ENCODE measurements at regions not wholly inside any gene's neighbourhood (a gene's known extent, or its start where the extent isn't known, plus 50 kb on each side); places are given as distances from the start of the nearest gene placed in this dataset.

DNA sequence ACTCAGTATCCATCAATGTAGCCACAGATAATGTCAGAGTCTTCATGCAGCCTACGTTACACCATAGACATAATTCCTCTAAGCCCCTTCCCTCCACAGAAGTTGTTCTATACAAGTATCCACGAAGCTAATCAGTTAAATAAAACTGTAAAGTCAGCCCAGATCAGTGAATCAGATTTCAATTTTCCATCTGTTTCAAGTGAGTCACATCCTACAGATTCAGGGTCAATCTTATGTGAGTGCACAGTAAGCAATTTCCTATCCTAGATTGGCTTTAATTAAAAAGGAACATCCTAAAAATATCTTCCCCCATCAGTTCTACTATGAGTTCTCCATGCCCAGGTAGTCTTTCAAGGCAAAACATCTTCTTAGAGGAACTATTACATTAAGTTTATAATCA, 402.5 kb downstream of the EFNA5 start:
- DNase-seq: no peak
- H3K36me3 ChIP-seq: no peaks in the 10 kb centered on the region
- TF ChIP-seq POLR2A (IDR thresholded peaks at IDR 0.05): no peak
- TF ChIP-seq, protein P1, sequence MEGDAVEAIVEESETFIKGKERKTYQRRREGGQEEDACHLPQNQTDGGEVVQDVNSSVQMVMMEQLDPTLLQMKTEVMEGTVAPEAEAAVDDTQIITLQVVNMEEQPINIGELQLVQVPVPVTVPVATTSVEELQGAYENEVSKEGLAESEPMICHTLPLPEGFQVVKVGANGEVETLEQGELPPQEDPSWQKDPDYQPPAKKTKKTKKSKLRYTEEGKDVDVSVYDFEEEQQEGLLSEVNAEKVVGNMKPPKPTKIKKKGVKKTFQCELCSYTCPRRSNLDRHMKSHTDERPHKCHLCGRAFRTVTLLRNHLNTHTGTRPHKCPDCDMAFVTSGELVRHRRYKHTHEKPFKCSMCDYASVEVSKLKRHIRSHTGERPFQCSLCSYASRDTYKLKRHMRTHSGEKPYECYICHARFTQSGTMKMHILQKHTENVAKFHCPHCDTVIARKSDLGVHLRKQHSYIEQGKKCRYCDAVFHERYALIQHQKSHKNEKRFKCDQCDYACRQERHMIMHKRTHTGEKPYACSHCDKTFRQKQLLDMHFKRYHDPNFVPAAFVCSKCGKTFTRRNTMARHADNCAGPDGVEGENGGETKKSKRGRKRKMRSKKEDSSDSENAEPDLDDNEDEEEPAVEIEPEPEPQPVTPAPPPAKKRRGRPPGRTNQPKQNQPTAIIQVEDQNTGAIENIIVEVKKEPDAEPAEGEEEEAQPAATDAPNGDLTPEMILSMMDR (IDR thresholded peaks at IDR 0.05): no peak
- H3K4me1 ChIP-seq: no peaks in the 10 kb centered on the region
- H3K27ac ChIP-seq: no peak overlapping the region
- intact Hi-C loops (cut with DNase I): no loop called here
- ATAC-seq: no peak
- no peaks in the 10 kb centered on the region for H3K27me3 ChIP-seq
- WGBS (ENCODE audit: insufficient coverage, low coverage, low lambda C conversion rate, missing lambda C conversion rate): 43% methylated on average over 2 of the region's 2 CpGs
- H3K4me3 ChIP-seq: no peak overlapping the region
- no peaks in the 10 kb centered on the region for H3K9me3 ChIP-seq

DNA sequence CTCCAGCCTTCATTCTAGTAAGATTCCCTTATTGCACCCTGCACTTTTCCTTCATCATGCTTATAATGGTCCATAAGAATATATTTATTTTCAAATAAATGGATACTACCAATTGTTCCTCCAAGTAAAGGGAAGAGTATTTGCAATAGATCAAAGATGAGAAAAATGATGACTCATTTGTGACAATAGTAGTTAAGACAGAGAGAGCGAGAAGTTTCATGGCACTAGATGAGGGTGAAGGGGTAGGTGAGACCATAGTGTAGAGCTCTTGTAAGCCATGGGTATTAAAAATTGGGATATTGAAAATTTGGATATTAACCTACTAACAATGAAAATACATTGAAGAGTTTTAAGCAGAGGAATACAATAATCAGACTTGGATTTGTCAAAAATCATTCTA, 404.6 kb downstream of the EFNA5 start:
- Histone ChIP-seq H3K9me3 (no peaks in the 10 kb centered on the region), H3K4me3 (no peak overlapping the region), H3K27ac (no peak overlapping the region), H3K36me3 (no peaks in the 10 kb centered on the region), H3K27me3 (no peaks in the 10 kb centered on the region), H3K4me1 (no peaks in the 10 kb centered on the region)
- WGBS (ENCODE audit: insufficient coverage, low coverage, low lambda C conversion rate, missing lambda C conversion rate): 91% methylated on average over 1 of the region's 1 CpG
- DNase-seq (no peak), ATAC-seq (no peak)
- intact Hi-C loops (cut with DNase I): no loop called here
- TF ChIP-seq, protein P1 (IDR thresholded peaks at IDR 0.05): no peak
- TF ChIP-seq POLR2A (IDR thresholded peaks at IDR 0.05): no peak

DNA sequence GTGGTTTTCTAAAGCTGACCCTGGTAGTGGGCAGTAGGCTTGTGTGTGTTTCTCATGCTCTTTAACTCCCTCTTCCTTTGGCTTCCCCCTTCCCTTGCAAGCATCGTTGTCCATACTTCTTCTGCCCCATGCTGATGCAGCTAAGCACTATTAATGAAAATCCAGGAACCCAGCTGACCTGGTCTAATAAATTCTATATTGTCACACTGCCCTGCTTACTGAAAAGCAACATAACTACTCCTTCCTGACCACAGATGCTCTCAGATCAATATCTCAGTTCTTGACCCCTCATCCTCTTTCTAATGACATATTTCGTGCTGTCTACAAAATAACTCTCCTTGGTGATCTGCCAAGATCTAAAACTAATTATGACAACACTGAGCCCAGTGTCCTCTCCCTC, 405.5 kb downstream of the EFNA5 start:
- no peaks in the 10 kb centered on the region for H3K27me3 ChIP-seq
- no peak for ATAC-seq
- no peak for TF ChIP-seq POLR2A (IDR thresholded peaks at IDR 0.05)
- TF ChIP-seq, protein P1 (IDR thresholded peaks at IDR 0.05): no peak
- intact Hi-C loops (cut with DNase I): no loop called here
- no peak overlapping the region for H3K27ac ChIP-seq
- no peak for DNase-seq
- no peaks in the 10 kb centered on the region for H3K4me1 ChIP-seq
- WGBS (ENCODE audit: insufficient coverage, low coverage, low lambda C conversion rate, missing lambda C conversion rate): 38% methylated on average over 2 of the region's 2 CpGs
- no peak overlapping the region for H3K4me3 ChIP-seq
- no peaks in the 10 kb centered on the region for H3K36me3 ChIP-seq
- no peaks in the 10 kb centered on the region for H3K9me3 ChIP-seq

DNA sequence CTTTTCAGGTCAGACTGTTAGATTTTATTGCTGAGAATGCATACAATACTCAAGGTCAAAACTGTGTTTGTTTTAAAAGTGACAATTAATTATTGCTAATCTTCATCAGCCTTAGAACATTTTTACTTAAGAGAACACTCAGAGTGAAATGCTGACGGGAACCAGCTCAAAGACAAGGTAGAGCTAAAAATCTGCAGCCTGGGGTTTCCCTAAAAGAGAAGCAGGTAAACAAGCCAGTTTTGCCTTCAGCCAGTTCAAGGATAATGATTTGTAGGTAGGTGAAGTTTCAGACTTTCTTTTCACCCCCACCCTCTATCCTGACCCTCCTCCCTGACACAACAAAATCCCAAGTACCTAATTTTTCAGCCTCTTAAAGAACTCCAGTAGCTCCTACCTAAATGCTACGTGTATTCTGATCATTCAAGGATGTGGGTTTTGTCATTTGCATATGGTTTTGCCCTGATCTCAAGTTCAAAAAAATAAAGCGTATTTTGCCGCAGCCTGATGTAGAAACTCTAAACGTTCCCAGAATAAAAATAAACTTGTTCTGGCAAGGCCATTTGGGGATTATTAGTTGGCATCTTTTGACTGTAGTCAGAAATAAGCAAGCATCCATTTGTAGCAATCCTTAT, 407.2 kb downstream of the EFNA5 start:
- no peak for DNase-seq
- no peaks in the 10 kb centered on the region for H3K36me3 ChIP-seq
- no peak for TF ChIP-seq POLR2A (IDR thresholded peaks at IDR 0.05)
- TF ChIP-seq, protein P1 (IDR thresholded peaks at IDR 0.05): no peak
- no peak overlapping the region for H3K27ac ChIP-seq
- WGBS (ENCODE audit: insufficient coverage, low coverage, low lambda C conversion rate, missing lambda C conversion rate): 60% methylated on average over 5 of the region's 5 CpGs
- H3K27me3 ChIP-seq: no peaks in the 10 kb centered on the region
- intact Hi-C loops (cut with DNase I): no loop called here
- ATAC-seq: no peak
- no peaks in the 10 kb centered on the region for H3K4me1 ChIP-seq
- no peak overlapping the region for H3K4me3 ChIP-seq
- H3K9me3 ChIP-seq: no peaks in the 10 kb centered on the region

Data from right lobe of liver (tissue), 6 donors.